Embryonic facial prominence (tissue), 1 donor: ENCODE measurements at regions not wholly inside any gene's neighbourhood (a gene's known extent, or its start where the extent isn't known, plus 50 kb on each side); places are given as distances from the start of the nearest gene placed in this dataset.

Experiments
- DNase-seq: peaks from one replicate; pipeline ENCODE4 v3.0.0-alpha.2; 2016; ENCODE audit errors: extremely low spot score

DNA sequence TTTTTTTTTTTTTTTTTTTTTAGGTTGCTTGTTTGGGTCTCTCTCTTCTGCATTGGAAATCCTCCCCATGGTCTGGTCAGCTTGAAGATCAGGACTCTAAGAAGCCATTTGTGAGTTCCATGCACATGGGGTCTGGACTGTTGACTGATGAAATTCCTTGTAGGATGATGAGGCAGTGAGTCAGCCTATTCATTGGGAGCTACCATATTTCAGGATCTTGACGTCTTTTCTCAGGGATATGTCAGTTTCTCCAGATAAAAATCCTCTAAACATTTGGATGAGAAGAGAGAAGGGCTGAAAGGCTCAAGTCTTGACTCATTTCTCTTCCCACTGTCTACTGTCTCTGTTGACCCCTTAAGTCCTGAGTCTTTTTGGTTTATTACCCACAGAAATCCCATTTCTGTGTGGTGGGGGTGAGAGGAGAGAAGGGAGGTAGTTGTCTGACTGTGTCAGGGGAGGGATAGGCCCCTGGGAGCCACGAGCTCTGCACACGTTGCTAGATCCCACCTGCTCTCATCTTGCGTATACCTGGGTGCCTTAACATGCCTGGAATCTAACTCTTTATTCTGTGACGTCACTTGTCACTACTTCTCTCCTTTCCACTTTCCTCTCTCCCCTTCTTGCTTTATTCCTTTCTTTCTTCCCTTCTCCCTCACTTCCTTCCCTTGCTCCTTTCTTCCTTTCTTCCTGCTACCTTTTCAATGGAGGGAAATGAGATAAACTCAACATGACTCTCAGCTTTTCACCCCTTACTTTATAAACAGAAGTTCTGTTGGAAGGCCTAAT is 333.1 kb upstream of the XYLT1 start:
- DNase-seq, result no peak

DNA sequence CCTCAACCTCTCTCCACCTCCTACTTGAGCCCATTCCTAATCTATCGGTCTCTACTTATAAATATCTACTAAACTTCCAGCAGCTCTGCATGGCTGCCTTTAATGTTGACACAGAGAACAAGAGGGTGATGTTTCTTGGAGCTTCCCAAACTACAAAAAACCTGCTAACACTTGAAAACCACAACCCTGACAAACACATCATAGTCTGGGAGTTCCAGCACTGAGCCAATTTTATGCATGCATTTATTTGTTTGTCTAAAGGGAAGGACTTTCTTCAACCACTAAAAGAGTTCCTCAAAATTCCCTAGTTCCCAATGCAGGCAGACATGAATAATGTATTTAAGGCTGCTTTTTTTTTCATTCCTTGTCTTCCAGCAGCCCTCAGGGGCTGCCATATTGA is 331.8 kb upstream of the XYLT1 start:
- DNase-seq, result no peak

DNA sequence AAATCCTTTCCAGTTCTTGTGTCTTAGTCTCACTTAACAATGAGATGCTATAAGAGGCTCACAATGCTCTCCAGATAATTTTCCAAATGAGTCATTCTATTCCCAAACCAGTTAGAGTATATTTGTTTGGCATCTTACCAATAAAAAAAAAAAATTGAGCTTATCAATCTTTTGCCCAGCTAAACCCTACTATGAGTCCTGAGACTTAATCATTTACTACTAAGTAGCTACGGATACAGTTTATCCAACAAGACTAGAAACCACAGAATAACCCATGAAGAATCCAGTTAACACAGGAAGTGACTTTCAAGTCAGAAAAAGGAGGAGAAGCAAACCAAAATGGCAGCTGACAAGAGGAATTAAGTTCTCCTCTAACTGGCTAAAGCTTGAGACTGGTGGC is 330.3 kb upstream of the XYLT1 start:
- DNase-seq, result no peak

DNA sequence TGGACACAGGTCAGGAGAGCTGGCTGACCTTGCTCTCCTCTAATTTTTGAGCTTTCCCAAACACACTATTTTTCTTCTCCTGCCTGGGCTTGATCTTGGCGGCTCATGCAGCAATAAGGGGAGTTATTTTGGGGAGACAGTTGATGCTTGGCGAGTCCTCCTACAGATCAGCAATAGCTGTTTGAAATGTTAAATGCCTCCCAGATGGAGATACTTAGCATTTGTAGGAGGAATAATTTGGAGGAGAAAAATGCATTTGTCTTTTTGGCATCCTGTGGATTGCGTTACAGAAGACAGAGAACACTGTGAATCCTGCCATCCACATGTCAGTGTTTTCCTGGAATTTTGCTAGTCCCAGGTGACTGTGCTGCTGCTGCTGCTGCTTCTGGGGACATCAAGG is 328.0 kb upstream of the XYLT1 start:
- DNase-seq, result no peak

DNA sequence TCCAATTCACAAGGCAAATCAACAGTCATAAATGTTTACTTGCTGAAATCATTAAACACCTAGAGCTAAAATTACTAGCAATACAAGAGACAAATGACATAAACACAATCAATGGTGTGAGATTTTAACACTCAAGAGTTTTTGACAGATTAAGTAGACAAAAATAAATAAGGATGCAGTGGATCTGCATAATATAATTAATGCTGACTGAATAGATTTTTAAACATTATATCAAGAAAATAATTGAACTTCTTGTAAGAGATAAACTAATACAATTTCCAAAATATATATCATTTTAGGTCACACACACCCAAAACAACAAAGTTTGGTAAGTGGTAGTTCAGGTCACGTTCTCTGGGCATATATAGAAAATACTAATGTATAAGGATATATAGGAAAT is 322.6 kb upstream of the XYLT1 start:
- DNase-seq, result no peak

DNA sequence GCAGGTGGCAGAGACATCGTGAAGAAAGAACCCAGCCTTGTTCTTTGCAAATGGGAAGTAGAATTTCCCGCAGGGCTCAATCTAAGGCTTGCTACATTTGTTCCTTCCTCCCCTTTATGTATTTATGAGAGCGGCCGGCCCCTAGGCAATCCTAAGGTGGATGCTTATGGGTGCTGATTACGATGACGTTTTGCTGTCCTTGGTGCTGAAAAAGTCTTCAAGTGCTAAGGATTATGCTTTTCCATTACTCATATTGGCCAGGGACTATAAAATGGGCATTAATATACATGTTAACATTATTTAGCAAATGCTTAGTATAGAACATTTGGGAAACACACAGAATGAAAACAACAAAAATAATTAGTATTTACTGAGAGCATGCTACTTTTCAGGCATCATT is 313.3 kb upstream of the XYLT1 start:
- peak; percentile 21 for DNase-seq

DNA sequence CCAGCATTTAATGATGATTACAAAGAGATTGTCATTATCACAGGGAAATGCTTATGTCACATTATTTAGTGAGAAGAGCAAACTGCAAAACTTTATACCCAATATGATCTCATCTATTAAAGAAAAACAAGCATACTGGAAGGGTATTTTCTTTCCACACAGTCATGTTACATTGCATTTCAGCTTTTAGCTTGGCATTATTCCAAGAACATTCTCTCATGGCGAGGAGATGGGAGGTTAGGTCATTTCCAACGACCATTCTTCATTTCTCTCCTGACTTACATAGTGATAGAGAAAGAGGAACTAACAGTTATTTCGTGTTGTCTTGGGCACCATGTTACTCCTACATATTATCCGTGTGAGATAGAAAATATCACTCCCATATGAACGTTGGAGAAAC is 309.4 kb upstream of the XYLT1 start:
- no peak for DNase-seq

DNA sequence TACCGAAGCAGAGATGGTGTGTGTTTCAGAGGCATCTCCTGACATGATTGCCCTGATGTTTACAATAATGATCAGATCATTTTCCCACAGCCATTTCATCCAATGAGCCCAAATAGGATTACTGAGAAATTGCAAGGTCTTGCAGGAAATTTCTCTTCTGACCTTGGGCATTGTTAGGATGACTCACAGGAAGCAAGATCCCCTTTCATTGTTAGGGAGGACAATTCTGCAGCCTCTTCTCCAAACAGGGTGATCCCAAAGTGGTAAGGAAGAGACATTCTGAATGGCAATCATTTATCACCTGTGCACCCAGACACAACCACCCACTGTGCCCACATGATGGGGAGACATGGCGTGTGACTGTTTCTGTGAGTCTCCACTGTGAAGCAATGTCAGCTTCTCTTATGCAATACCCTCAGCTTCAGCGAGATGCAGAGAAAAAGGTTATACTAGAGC is 306.7 kb upstream of the XYLT1 start:
- no peak for DNase-seq

DNA sequence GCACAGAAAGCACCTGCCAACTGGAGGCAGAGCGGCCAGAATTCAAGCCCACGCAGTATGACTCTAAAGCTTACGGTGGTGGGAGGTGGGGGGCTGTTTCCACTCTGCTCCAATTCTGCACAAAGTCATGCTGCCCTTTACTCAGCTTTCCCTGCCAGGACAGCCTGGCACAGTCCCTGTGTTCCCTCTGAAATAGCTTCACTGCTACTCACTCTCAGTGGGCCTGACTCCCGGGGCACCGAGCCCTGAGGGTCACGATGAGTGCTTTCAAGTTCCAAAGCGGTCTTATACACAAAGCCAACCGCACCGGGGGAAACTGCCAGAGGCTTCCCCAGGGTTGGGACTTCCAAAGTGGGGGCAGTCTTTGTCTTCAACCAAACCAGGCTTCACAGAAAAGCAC is 306.1 kb upstream of the XYLT1 start:
- no peak for DNase-seq

DNA sequence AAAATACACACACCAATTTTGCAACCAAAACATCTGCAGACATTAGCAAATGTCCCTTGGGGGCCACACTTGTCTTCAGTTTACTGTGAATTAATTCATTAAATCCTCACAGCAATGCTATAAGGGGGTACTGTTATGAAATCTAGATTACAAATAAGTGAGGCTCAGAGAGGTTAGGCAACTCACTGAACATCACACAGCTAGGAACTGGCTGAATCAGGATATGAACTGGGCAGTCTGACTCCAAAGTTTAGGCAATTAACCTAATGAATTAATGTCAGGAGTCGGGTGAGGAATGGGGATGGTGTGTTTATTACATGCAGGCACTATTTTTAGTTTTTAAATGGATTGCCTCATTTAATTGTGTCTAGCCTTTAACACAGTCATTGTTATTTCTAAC is 305.7 kb upstream of the XYLT1 start:
- DNase-seq, result no peak

DNA sequence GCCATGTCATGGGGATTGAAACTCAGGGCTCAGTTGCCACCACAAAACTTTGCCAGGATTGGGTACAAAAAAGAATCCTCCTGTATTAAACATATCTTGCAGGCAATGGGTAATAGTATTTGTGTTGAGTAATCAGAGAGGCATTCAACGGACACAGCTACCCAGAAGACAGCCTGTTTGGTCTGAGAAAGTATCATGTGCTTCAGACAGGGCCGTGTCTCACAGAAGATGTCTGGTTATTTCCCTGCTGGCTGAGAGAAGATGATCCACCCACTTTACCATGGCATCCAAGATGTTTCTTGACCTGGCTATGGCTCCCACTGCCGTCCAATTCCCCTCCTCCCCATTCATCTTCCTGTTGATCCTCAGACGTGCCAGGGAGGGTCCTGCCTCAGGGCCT is 304.3 kb upstream of the XYLT1 start:
- no peak for DNase-seq

DNA sequence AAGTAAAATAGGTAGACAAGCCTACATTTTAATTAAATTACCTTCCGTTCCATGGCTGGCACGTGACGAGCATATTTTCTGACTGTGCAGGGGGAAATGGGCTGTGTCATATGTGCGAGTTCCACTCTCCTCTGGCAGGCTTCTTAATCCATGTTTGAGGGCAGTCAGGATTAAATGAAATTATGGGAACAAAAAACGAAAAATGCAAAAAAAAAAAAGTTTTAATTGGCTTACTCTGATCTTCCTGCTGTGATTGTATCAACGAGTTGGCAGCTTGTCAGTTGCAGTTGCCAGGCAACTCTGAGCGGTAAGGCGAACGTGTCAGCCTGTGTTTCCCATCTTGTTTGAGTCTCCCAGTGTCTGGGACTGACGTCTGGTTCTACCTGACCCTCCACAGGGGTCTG is 302.9 kb upstream of the XYLT1 start:
- DNase-seq, result no peak

DNA sequence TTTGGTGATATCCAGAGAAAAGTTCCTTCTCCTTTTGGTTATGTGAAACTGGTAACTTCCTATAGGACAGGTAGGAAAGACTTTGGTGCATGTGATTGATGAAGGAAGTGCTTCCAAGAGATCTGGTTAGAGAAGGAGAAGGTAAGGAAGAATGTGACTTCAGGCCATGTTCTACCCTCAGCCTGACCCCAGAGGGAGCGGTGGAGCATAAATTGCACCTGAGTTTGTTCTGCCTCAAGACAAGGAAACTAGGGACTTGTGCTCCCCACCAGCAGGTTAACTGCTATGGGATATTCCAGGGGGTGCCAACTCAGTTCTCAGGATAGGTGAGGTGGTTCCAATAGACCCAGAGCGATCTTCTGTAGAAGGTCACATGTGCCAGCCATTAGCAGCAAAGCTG is 299.3 kb upstream of the XYLT1 start:
- DNase-seq, result no peak

DNA sequence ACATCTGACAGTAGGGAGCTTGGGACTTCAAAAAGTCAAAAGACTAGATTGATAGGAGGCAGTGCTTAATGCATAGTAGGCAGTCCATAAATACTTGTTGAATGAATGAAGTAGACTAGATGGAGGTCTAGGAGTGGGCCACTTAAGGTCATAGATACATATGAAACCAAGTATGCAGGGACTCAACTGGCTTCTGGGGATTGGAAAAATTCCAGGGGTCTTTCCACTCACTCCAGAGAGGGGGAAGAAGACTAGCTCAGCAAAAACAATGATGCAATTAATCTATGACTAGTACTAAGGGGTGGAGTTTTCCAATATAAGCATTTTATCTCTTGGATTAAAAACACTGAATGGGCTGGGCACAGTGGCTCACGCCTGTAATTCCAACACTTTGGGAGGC is 298.3 kb upstream of the XYLT1 start:
- DNase-seq, result no peak

DNA sequence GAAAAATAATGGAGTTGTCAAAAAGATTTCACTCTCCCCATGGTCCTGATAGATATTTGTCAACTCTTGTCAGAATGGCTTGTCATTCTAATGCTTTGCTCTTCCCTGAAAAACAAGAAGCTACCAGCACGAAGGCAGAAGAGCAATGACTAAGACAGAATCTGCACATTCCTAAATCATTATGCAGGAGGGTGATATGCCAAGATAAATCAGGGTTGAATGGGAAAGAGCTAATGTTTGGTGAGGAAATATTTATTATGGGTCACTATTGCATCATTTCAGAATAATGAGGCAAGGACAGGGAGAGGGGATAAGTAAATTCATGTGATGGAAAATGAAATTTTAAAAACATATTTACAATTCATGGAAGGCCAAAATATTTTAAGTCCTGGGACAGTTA is 297.5 kb upstream of the XYLT1 start:
- DNase-seq, result no peak

DNA sequence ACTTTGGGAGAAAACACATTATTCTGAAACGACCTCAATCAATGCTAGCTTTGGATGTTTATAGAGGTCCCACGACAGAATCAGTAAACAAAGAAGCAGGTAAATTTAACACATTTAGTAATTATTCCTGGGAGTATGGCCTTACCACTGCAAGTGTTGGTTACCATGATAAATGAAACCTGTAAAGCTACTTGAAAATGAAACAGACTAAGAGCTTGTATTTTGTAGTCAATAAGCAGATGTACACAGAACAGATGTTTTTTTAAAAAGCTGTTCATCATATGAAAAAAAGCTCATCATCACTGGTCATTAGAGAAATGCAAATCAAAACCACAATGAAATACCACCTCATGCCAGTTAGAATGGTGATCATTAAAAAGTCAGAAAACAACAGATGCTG is 295.3 kb upstream of the XYLT1 start:
- no peak for DNase-seq

DNA sequence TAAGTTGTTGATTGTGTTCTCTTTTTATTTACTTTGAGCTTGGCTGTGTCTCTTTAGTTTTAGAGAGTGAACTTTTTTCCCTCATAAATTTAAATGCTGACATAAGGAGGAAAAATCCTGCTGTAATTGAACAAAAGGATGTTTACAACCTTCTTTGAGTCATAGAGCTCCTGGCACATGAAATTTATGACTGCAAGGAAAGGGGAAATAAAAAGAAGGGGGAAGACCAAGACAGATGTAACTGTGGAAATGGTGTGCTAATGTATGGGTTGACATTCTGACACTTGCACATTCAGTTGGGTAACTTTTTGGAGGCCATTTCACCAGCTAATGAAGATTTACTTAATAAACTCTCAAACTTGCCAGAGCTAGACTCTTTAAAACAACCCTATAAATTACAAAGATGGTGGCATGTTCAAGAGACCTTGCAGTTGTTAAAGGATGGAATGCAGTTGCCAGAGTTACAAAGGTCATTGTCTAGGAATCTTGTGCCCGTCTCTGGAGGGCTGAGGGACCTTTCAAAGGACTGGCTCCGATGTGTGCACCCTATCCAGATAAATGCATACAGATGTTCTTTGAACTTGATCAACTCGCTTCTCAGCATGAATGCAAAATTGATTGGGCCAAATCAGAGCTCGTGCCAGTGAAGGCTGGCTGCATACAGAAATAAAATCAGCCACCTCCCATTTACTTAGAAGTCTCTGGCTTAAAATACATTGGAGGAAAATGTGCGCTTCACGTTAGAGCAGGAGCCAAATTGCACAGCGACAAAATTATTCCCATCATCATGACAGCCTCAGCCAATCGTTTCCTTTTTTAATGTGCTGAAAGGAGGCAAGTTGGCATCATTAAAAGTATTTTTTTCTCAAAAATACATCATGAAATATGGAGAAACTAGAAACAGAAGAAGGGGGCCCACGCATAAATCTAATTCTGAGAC is 289.0 kb upstream of the XYLT1 start:
- no peak for DNase-seq

DNA sequence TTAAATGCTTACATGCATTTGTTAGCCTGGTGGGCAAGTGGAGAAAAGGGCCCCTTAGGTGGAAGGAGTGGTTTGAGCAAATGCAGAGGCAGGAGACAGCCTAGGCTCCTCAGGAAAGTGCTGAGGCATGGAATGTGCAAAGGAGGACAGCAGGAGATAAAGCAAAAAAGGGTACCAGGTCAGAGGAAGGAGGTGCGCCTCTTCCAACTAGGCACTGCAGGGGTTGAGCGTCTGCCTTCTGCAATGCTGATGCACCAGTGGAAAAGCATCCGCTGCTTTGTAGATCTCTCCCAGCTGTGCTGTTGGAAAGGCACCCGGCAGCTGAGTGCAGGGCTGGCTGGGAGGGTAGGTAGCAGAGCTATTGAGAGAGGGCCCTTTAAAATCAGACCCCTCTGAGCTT is 287.0 kb upstream of the XYLT1 start:
- no peak for DNase-seq

DNA sequence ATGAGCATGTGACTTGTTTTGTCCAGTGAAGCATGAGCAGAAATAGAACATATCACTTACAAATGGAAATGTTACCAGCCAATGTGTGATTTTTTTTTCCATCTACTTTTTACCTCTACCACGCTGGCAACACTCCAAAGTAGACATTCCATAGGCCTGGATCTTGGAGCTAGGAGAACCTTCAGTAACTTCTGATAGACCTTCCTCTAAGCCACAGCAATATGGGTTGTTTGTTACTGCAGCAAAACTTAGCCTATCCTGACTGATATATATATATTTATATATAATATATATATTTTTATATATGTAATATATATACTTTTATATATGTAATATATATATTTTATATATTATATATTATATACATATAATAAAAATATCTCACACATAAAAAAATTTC is 284.4 kb upstream of the XYLT1 start:
- no peak for DNase-seq

DNA sequence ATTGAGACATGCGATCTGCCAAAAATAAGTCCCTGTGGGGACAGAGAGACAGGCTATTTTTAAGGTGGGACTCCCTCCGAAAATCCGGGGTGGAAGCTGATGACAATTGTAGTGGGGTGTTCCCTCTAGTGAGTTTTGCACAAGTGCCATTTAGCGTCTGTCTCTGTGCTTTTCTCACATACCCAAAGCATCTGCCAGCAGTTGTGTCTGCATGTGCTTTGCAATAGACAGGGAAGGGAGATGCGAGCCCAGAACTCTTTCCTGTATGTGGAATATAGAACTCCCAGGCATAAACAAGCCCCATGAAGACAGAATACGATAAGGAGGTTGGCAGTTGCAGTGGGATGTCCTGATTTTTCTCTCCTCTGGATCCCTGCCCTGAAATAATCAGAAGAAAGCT is 282.7 kb upstream of the XYLT1 start:
- DNase-seq, result no peak

DNA sequence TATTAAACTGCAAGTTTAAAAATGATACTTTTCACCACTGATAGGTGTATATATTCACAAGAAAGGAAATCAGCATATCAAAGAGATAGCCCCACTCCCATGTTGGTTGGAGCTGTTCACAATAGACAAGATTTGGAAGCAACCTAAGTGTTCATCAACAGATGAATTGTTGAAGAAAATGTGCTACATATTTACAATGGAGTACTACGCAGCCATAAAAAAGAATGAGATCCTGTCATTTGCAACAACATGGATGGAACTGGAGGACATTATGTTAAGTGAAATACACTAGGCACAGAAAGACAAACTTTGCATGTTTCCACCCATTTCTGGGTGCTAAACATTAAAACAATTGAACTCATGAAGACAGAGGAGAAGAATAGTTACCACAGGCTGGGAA is 278.9 kb upstream of the XYLT1 start:
- no peak for DNase-seq

DNA sequence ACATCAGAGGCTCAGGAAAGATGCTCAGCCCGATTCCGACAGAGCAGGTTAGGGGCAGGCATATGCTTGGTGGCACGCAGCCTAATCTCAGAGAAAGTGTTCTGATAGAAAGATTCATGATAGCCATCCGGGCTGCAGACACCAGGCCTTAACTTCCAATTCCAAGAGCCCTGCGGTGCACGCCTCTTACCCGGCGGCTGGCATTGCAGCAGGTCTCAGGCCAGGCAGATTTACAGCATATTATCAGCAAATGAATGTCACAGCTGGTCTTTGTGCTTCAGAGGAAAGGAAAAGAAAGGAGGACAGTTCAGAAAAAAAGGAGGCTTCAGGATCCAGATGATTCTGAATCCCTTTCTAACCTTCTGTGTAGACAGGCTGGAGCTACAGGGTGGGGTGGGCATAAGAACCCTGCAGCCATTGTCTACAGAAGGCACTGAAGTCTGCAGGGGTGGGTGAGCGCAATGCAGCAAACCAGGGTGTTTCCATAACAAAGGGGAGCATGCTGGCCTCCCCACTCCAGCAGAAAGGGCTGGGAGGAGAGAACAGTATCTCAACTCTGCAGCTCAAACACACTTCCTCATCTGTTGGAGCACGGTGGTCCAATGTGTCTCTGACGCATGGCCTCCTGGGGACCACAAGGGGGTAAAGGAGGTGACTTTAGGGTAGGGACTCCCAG is 277.4 kb upstream of the XYLT1 start:
- no peak for DNase-seq
